H1 (cell line): ENCODE measurements at regions not wholly inside any gene's neighbourhood (a gene's known extent, or its start where the extent isn't known, plus 50 kb on each side); places are given as distances from the start of the nearest gene placed in this dataset.

Experiments
- CTCF ChIA-PET: fragments of 300-600 bp; sonication (Branson Sonifier 250); formaldehyde crosslinking; loops from one replicate; lab custom pipeline; 2021; ENCODE audit not compliant: partially characterized antibody; lab: Charles Lee
- POLR2A ChIA-PET: fragments of 300-600 bp; sonication (Branson Sonifier 250); formaldehyde crosslinking; loops from one replicate; lab custom pipeline; 2021; ENCODE audit warnings: inconsistent platforms; ENCODE audit not compliant: partially characterized antibody; lab: Charles Lee
- DNase-seq, 2 experiments: peaks; one replicate each; pipeline versions ENCODE4 v3.0.0 to v3.0.0-alpha.2; 2010 to 2022; ENCODE audit warnings: low spot score in 2 of 2, low read depth in 1 of 2, mixed read lengths in 1 of 2
- FAIRE-seq: peaks from 2 replicates; lab custom pipeline; 2011; peaks lifted over from hg19 to GRCh38; lab: Jason Lieb, UNC
- H2AFZ ChIP-seq: 2 replicates; pipeline ENCODE4 v1.8.1; 2012; ENCODE audit warnings: low read length, inconsistent platforms
- H2AK5ac ChIP-seq: 2 replicates; pipeline ENCODE4 v1.6.1; 2013; ENCODE audit warnings: low read depth, low read length
- H2BK120ac ChIP-seq: replicated peaks from 2 replicates; pipeline ENCODE3; 2013; ENCODE audit warnings: low read depth, low read length, inconsistent platforms
- H2BK12ac ChIP-seq: 2 replicates; pipeline ENCODE4 v1.6.1; 2013; ENCODE audit warnings: low read depth, low read length
- H2BK15ac ChIP-seq: 2 replicates; pipeline ENCODE4 v1.6.1; 2013; ENCODE audit warnings: low read length
- H2BK20ac ChIP-seq: 2 replicates; pipeline ENCODE4 v1.6.1; 2013; ENCODE audit warnings: low read length
- H2BK5ac ChIP-seq: 2 replicates; pipeline ENCODE4 v1.6.1; 2013; ENCODE audit warnings: low read depth, low read length
- H3K14ac ChIP-seq: 2 replicates; pipeline ENCODE4 v1.6.1; 2013; ENCODE audit warnings: inconsistent platforms; ENCODE audit not compliant: insufficient read length
- H3K18ac ChIP-seq: 2 replicates; pipeline ENCODE4 v1.6.1; 2013; ENCODE audit warnings: low read length; ENCODE audit errors: extremely low read depth
- H3K23ac ChIP-seq: 2 replicates; pipeline ENCODE4 v1.6.1; 2013; ENCODE audit warnings: inconsistent platforms; ENCODE audit not compliant: insufficient read length
- H3K23me2 ChIP-seq: 2 replicates; pipeline ENCODE4 v1.6.1; 2013; ENCODE audit warnings: low read depth, low read length
- H3K27ac ChIP-seq: 2 replicates; pipeline ENCODE4 v1.6.1; 2011; ENCODE audit warnings: low read depth, low read length, inconsistent platforms
- H3K27me3 ChIP-seq, 4 experiments: replicated peaks in 1 of 4; 1 replicate in 1 of 4; 2 replicates in 3 of 4; pipeline versions ENCODE4 v1.6.1 to v1.8.1; 2011 to 2013; ENCODE audit warnings: low read length in 3 of 4, mild to moderate bottlenecking in 3 of 4, inconsistent platforms in 2 of 4, mixed read lengths in 2 of 4, moderate library complexity in 1 of 4; ENCODE audit not compliant: control insufficient read depth in 3 of 4, insufficient read depth in 3 of 4; ENCODE audit errors: extremely low read depth in 1 of 4
- H3K36me3 ChIP-seq, 4 experiments: 2 replicates each; pipeline versions ENCODE4 v1.6.1 to v1.8.1; 2011 to 2013; ENCODE audit warnings: mild to moderate bottlenecking in 4 of 4, low read length in 3 of 4, moderate library complexity in 2 of 4, control low read depth in 1 of 4, inconsistent platforms in 1 of 4; ENCODE audit not compliant: insufficient read depth in 4 of 4, control insufficient read depth in 2 of 4
- H3K4ac ChIP-seq: replicated peaks from 2 replicates; pipeline ENCODE3; 2013; ENCODE audit warnings: low read length, low read depth, mixed read lengths, inconsistent platforms; ENCODE audit not compliant: insufficient read length
- H3K4me1 ChIP-seq, 4 experiments: replicated peaks in 1 of 4; 1 replicate in 1 of 4; 2 replicates in 3 of 4; pipeline versions ENCODE4 v1.6.1 to v1.8.1; 2011 to 2013; ENCODE audit warnings: low read length in 3 of 4, inconsistent platforms in 2 of 4, mixed read lengths in 1 of 4; ENCODE audit not compliant: insufficient read depth in 4 of 4, control insufficient read depth in 3 of 4
- H3K4me2 ChIP-seq, 2 experiments: 2 replicates each; pipeline versions ENCODE4 v1.6.1 to v1.8.1; 2011 to 2013; ENCODE audit warnings: low read depth in 2 of 2, low read length in 2 of 2, control low read depth in 1 of 2, inconsistent platforms in 1 of 2, mild to moderate bottlenecking in 1 of 2; ENCODE audit not compliant: insufficient read depth in 1 of 2
- H3K4me3 ChIP-seq, 4 experiments: fragments of 200-600, 300-600 bp in 1 of 4; sonication (generic), shearing (Covaris generic), sonication (Bioruptor Twin) in 1 of 4; 2 replicates each; pipeline versions ENCODE4 v1.5.1 to v1.8.1; 2011 to 2016; ENCODE audit warnings: low read length in 4 of 4, low read depth in 3 of 4, control low read depth in 2 of 4, inconsistent platforms in 2 of 4, mild to moderate bottlenecking in 2 of 4, mixed read lengths in 1 of 4, moderate library complexity in 1 of 4; ENCODE audit not compliant: insufficient read depth in 2 of 4; ENCODE audit errors: extremely low read depth in 1 of 4
- H3K56ac ChIP-seq: replicated peaks from 2 replicates; pipeline ENCODE3; 2013; ENCODE audit warnings: low read depth, mild to moderate bottlenecking, mixed read lengths, low read length, inconsistent platforms; ENCODE audit not compliant: insufficient read length
- H3K79me1 ChIP-seq: 2 replicates; pipeline ENCODE4 v1.6.1; 2013; ENCODE audit warnings: low read depth, low read length, control low read depth
- H3K79me2 ChIP-seq, 2 experiments: 2 replicates each; pipeline versions ENCODE4 v1.6.1 to v1.8.1; 2012 to 2013; ENCODE audit warnings: low read length in 2 of 2, mild to moderate bottlenecking in 2 of 2, inconsistent platforms in 1 of 2; ENCODE audit not compliant: insufficient read depth in 2 of 2, control insufficient read depth in 1 of 2
- H3K9ac ChIP-seq, 4 experiments: replicated peaks in 1 of 4; 1 replicate in 1 of 4; 2 replicates in 3 of 4; pipeline versions ENCODE4 v1.6.1 to v1.8.1; 2011 to 2013; ENCODE audit warnings: low read depth in 3 of 4, low read length in 3 of 4, control low read depth in 2 of 4, mild to moderate bottlenecking in 2 of 4, moderate library complexity in 2 of 4, inconsistent platforms in 1 of 4; ENCODE audit errors: extremely low read depth in 1 of 4
- H3K9me3 ChIP-seq, 2 experiments: 2 replicates each; pipeline versions ENCODE4 v1.6.1 to v1.8.1; 2012 to 2013; ENCODE audit warnings: mild to moderate bottlenecking in 2 of 2, moderate library complexity in 2 of 2, control low read depth in 1 of 2, inconsistent platforms in 1 of 2, low read depth in 1 of 2, low read length in 1 of 2, mixed read lengths in 1 of 2; ENCODE audit not compliant: insufficient read depth in 2 of 2
- H4K20me1 ChIP-seq, 2 experiments: replicated peaks in 1 of 2; 2 replicates each; pipeline versions ENCODE3 to v1.8.1; 2011 to 2013; ENCODE audit warnings: inconsistent platforms in 2 of 2, low read length in 2 of 2, mild to moderate bottlenecking in 1 of 2; ENCODE audit not compliant: insufficient read depth in 2 of 2, control insufficient read depth in 1 of 2
- H4K5ac ChIP-seq: 2 replicates; pipeline ENCODE4 v1.6.1; 2013; ENCODE audit warnings: low read length, low read depth, mixed read lengths, inconsistent platforms; ENCODE audit not compliant: insufficient read length
- H4K8ac ChIP-seq: 2 replicates; pipeline ENCODE4 v1.8.0; 2013; ENCODE audit warnings: mild to moderate bottlenecking, moderate library complexity, low read length, inconsistent platforms; ENCODE audit not compliant: insufficient read depth; ENCODE audit errors: extremely low read depth
- H4K91ac ChIP-seq: replicated peaks from 2 replicates; pipeline ENCODE3; 2013; ENCODE audit warnings: low read length, mixed read lengths, inconsistent platforms; ENCODE audit not compliant: insufficient read length
- RAD21 ChIP-seq, 2 experiments: IDR thresholded peaks in 1 of 2; conservative IDR thresholded peaks in 1 of 2; 2 replicates each; pipeline ENCODE4 v1.6.1; 2011; ENCODE audit warnings: low read depth in 2 of 2, low read length in 2 of 2, improper control_type of control experiment in 1 of 2, inconsistent platforms in 1 of 2, mild to moderate bottlenecking in 1 of 2, moderate library complexity in 1 of 2
- SP2 ChIP-seq: IDR thresholded peaks from 2 replicates; pipeline ENCODE4 v1.6.1; 2012; ENCODE audit warnings: mild to moderate bottlenecking, low read length, inconsistent platforms
- WGBS, 2 experiments: shearing (Covaris generic) in 1 of 2; methylation state at CpG; one replicate each; pipeline versions ENCODE4 v1.1.6 to v1.1.7; 2013 to 2015; ENCODE audit warnings: low lambda C conversion rate in 2 of 2, mixed read lengths in 2 of 2, inconsistent platforms in 1 of 2, low coverage in 1 of 2, missing lambda C conversion rate in 1 of 2; ENCODE audit not compliant: insufficient replicate concordance in 2 of 2, insufficient coverage in 1 of 2, insufficient read length in 1 of 2; ENCODE audit errors: extremely low coverage in 1 of 2, missing lambda C conversion rate in 1 of 2; 5-methylcytosine and 5-hydroxymethylcytosine counted together
- TF ChIP-seq, protein P1 (sequence below), 3 experiments: IDR thresholded peaks; 1 replicate in 2 of 3; 2 replicates in 1 of 3; pipeline versions ENCODE4 v1.5.1 to v1.6.1; 2011; ENCODE audit warnings: low read length in 3 of 3, mild to moderate bottlenecking in 3 of 3, inconsistent platforms in 2 of 3, low read depth in 1 of 3, moderate library complexity in 1 of 3; ENCODE audit not compliant: insufficient read depth in 1 of 3; ENCODE audit errors: control extremely low read depth in 1 of 3

- H3K79me1 ChIP-seq = no peaks in the 10 kb centered on the region
- H3K4me2 ChIP-seq = no peak overlapping the region
- H2BK120ac ChIP-seq = no peak overlapping the region
- no peak overlapping the region for H2AK5ac ChIP-seq
- H2BK5ac ChIP-seq = no peak overlapping the region
- no peak for TF ChIP-seq SP2
- TF ChIP-seq RAD21 (IDR thresholded peaks at IDR 0.05 in 1 of 2, conservative IDR thresholded peaks at IDR 0.05 in 1 of 2; ENCODE audit: low read depth in 2 of 2, low read length in 2 of 2) = peak; percentile 66 to 81
- TF ChIP-seq, protein P1, sequence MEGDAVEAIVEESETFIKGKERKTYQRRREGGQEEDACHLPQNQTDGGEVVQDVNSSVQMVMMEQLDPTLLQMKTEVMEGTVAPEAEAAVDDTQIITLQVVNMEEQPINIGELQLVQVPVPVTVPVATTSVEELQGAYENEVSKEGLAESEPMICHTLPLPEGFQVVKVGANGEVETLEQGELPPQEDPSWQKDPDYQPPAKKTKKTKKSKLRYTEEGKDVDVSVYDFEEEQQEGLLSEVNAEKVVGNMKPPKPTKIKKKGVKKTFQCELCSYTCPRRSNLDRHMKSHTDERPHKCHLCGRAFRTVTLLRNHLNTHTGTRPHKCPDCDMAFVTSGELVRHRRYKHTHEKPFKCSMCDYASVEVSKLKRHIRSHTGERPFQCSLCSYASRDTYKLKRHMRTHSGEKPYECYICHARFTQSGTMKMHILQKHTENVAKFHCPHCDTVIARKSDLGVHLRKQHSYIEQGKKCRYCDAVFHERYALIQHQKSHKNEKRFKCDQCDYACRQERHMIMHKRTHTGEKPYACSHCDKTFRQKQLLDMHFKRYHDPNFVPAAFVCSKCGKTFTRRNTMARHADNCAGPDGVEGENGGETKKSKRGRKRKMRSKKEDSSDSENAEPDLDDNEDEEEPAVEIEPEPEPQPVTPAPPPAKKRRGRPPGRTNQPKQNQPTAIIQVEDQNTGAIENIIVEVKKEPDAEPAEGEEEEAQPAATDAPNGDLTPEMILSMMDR (IDR thresholded peaks at IDR 0.05; ENCODE audit: control extremely low read depth in 1 of 3, insufficient read depth in 1 of 3, low read depth in 1 of 3, low read length in 3 of 3) = peak; percentile 51 to 63 (median 54)
- ChIA-PET CTCF (interaction anchor here (0.5 to 3.2 kb wide), 39 partner anchors 9 to 380 kb away, joined by 3 to 21 read pairs (median 4); no protein-coding TSS in a partner anchor), POLR2A (no interaction called here)
- no peaks in the 10 kb centered on the region for H4K20me1 ChIP-seq
- FAIRE-seq (no peak), DNase-seq (peak in 1 of 2 experiments; percentile 48)
- H3K4ac ChIP-seq = no peak overlapping the region
- H4K91ac ChIP-seq = no peak overlapping the region
- H2BK12ac ChIP-seq = no peak overlapping the region
- no peak overlapping the region for H3K14ac ChIP-seq
- H3K9ac ChIP-seq = no peak overlapping the region
- no peak overlapping the region for H3K56ac ChIP-seq
- H3K9me3 ChIP-seq = peaks cover 3 to 12% of the 10 kb centered on the region in 2 experiments; a peak in 3 of 4 replicates
- H3K23me2 ChIP-seq = no peaks in the 10 kb centered on the region; the same call in 1 of the 2 replicates
- no peaks in the 10 kb centered on the region for H3K27me3 ChIP-seq
- no peaks in the 10 kb centered on the region for H3K4me1 ChIP-seq
- no peak overlapping the region for H2BK20ac ChIP-seq
- no peak overlapping the region for H4K5ac ChIP-seq
- H4K8ac ChIP-seq = no peak overlapping the region
- H2AFZ ChIP-seq = no peak overlapping the region
- H3K18ac ChIP-seq = no peak overlapping the region
- H3K27ac ChIP-seq = no peak overlapping the region
- no peak overlapping the region for H3K4me3 ChIP-seq
- 83% methylated on average over 11 of the region's 11 CpGs; no CpG with 5 or more reads in 1 of the 2 experiments for WGBS, 2 experiments
- H3K36me3 ChIP-seq = no peaks in the 10 kb centered on the region
- no peak overlapping the region for H3K23ac ChIP-seq
- H2BK15ac ChIP-seq = no peak overlapping the region
- H3K79me2 ChIP-seq = no peaks in the 10 kb centered on the region
These were observed 68.7 kb upstream of the CACNA1A start for GRCh38 chr19:13574933-13575332.
